CD4-positive, alpha-beta T cell treated with Interleukin-2 at 100 ng/mL for 4 hours (primary cell): ENCODE measurements at regions not wholly inside any gene's neighbourhood (a gene's known extent, or its start where the extent isn't known, plus 50 kb on each side); places are given as distances from the start of the nearest gene placed in this dataset.

Experiments
- DNase-seq: peaks from one replicate; pipeline ENCODE4 v3.0.0-alpha.2; 2020; ENCODE audit warnings: low spot score

DNA sequence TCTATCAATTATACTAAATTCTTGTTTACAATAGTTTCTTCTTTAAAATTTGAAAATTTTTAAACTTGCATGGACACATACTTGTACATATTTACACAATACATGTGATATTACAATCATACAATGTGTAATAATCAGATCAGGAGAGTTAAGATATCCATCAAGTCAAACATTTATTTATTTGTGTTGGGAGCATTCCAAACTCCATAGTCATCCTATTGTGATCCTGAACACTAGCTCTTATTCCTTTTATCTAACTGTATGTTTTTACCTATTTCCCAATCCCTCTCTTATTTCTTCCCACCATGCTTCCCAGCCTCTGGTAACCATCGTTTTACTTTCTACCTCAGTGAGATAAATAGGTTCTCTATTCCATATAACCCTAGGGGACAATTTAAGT, 1219.2 kb downstream of the ZPLD1 start:
- DNase-seq, result no peak

DNA sequence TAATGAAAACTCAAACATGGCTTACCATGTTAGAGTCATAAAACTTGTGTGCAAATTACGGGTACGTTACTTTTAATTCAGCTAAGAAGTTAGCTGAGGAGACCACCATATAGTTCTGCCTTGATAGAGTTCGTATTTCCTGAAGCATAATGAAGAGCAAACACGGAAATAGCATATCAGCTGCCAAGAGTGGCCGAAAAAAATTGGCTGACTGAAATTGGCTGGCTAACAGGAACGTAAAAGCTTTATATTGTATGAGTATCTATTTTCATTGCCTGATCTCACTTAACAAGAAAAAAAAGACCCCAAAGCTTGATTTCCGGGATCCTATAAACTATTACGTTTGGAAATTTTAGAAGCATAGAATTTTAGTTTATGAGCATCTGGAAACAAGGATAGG, 1222.9 kb downstream of the ZPLD1 start:
- DNase-seq, result no peak

DNA sequence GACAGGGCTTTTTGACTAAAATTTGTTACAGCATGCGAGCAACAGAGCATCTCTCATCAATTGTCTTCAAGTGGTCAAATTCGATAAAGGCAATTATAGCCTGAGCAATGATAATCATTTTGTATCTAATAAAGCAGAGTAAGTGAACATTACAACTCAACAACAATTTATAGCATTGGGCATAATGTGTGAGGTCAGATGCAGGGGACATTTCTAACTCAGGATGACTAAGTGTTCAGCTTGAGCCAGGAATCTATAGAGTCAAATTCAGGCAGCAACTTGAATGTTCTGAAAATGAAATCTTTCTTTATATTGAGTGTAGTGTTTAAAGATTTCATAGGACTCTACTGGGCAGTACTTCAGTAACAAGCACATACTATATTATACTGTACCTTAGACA, 1226.0 kb downstream of the ZPLD1 start:
- DNase-seq, result no peak

DNA sequence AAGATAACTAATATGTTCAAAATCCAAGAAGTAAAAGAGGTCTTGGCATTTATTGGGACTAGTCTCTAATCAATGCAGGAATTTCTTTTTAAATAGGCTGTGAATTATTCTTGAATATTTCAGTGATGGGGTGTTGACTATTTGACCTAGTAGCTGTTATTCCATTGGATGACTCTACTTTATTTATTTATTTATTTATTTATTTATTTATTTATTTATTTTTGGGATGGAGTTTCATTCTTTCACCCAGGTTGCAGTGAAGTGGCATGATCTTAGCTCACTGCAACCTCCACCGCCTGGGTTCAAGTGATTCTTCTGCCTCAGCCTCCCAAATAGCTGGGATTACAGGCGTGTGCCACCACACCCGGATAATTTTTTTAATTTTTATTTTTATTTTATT, 1227.8 kb downstream of the ZPLD1 start:
- no peak for DNase-seq

DNA sequence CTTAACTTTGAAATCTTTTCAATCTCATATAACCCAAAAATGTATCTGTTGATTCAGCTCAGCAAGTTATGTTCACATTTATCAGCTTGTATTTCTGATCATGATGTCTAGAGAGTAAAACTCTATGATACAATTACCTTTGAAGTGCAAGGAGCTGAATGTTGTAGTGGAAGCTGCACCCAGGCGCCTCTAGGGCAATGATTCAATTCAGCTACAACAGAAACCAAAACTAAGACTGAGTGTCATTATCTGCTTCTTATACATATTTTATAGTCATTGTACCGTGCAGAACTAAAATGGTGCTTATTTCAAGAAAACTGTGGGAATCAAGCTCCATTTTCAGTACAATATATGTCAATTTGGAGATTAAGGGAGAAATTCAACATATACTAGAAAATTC, 1237.5 kb downstream of the ZPLD1 start:
- no peak for DNase-seq

DNA sequence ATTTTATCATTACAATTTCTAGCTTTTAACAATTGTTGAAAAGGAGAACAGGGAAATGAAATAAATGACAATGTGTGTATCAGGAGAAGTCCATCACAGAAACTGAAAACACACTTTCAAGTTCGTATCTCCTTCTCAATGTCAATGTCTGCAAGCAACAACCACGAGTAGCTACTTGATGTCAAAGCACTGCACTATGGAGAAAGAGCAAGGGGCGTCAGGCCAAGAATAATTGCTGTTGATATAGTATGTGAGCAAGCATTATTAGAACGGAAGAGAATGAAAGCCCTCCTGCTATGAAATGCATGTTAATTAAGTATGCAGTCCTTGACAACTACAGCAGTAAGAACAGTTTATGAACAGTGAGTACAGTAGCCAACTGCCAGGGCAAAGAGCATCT, 1250.1 kb downstream of the ZPLD1 start:
- no peak for DNase-seq

DNA sequence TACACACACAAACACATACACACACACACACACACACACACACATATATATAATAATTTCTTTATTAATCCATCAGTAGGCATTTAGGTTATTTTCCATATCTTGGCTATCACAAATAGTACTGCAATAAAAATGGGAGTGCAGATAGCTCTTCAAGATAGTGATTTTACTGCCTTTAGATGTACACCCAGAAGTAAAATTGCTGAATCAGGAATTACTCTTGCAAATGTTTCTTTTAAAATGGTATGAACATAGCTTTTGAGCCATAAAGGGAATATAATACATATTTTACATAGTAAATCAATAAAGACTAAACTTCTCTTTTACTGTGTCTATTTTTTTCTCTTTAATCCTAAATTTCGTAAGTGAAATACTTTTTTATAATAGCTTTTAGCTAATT, 1251.1 kb downstream of the ZPLD1 start:
- DNase-seq, result no peak

DNA sequence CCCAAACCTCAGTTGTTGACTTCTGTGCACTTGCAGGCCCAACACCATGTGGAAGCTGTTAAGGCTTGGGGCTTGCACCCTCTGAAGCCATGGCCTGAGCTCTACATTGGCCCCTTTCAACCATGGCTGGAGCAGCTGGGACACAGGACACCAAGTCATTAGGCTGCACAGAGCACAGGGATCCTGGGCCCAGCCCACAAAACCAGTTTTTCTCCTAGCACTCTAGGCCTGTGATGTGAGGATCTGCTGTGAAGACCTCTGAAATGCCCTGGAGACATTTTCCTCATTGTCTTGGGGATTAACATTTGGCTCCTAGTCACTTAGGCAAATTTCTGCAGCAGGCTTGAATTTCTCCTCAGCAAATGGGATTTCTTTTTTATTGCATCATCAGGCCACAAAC, 1255.7 kb downstream of the ZPLD1 start:
- no peak for DNase-seq

DNA sequence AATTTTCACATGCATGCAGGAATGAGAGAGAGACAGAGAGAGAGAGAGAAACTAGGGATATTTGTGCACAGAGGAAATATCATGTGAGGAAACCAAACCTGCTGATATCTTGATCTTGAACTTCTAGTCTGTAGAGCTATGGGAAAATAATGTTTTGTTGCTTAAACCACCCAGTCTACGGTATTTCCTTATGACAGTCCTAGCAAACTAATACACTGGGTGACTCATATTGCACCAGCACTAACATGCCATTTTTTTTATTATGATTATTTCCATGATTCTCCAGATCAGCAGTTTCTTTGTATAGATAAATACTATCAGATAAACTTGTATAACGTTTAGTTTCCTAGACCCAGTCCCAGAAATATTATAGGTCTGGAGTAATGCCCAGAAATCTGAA, 1259.0 kb downstream of the ZPLD1 start:
- DNase-seq, result no peak

DNA sequence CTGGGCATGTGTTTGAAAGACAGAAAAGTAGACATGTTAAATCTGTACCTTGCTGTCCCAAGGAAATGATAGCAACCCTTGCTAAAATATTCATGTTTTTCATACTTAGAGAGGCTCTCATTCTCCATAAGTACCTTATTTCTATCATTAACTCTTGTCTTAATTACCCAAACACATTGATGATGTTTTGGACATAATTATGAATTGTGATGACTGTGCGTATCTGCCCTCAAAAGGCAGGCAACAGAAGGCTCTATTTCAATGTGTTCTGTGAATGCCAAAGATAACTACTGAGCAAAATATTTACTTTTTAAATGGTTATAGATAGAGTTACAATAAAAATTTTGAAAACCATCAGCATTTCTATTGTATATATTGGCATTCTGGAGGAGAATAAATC, 1263.8 kb downstream of the ZPLD1 start:
- DNase-seq, result no peak

DNA sequence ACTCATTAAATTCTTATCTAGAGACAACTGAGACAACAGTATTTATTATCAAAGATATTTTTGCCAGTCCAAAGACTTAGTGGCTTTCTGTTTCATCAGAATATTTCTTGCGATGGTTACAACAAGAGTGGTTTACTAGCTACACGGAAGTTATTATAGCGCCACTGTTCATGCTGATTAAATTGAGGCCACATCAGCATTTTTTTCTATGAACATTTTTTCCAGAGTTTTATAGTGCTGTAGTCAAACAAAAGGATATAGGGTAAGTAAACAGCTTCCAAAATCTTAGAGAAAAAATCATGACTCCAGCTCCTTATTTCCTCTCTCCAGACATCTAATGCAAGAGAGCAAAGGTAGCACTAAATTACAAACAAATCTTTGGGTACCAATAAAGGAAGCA, 1264.4 kb downstream of the ZPLD1 start:
- no peak for DNase-seq

DNA sequence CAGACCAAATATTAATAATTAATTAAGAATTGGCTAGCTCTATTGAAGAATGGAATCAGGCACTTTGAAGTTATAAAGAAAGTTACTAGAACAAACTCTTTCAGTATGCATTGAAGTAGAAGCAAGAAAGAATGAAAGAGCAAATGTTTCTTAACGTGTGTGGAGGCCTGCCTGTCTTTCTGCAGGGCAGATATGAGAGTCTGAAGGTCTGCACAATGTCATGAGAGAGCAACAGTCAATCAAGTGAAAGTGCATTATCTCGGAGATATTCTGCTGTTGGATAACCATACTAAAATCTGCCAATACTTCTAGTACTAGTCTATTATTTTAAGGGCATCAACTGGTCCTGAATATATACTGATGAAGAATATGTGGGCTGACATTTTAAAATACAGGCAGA, 1270.8 kb downstream of the ZPLD1 start:
- DNase-seq, result no peak

DNA sequence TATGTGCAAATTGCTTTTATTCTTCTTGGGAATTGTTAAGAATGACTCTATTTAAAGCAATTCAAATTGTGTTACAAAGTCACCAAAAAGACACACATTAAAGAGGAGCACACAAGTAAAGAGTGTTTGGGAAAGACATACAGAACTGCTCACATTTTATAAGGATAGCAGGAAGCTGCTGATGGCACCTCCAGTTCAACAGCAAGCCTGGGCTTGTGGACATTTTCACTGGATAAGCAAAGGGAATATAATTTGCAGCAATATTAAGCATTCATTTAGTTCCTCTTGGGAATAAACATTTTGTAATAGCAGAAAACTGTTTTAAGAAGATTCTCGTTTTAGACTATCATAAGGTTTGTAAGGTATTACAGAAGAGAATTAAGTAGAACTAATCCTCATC, 1271.9 kb downstream of the ZPLD1 start:
- no peak for DNase-seq

DNA sequence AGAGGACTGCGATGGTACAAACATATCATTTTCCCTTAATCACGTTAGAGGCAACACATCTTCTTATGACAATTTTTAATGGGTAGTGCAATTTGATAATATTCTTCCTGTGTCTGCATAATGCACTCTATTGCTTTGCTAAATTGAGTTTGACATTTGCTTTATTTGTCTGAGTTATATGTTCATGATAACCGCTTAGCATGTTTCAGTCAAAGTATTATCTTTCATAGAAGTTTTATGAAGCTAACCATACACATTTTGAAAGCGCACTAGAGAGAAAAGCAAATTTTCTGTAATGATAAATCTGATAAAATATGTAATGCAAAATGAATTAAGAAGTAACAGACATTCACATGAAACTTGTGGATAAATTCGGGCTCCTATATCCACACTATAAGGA, 1276.9 kb downstream of the ZPLD1 start:
- DNase-seq, result no peak

DNA sequence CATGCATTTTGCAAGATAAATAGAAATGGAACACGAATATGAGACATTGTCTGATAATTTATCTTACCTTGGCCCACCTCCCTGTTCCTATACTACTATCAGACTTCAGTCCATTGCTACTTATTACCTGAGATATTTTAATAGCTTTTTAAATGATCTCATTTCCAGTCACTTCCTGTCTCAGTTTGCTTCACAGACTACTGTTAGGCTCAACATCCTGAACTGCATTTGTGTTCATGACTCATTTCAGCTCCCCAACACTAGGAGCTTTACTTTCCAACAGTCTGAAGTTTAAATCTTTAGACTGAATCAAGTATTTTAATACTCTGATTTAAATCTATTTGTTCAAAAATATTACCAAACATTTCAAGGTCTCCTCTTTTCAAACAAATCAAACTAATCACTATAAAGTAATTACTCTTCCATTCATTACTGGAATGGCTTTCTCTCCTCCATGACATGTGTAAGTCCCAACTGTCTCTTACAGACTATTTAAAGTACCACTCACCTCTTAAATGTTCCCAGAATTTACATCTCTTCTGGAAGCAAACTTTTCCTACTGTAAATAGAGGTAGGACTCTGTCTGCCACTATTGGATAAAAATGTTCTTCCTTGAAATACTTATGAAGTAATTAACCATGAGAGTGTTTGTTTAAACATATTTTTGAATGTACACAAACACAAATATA, 1277.6 kb downstream of the ZPLD1 start:
- DNase-seq, result no peak

DNA sequence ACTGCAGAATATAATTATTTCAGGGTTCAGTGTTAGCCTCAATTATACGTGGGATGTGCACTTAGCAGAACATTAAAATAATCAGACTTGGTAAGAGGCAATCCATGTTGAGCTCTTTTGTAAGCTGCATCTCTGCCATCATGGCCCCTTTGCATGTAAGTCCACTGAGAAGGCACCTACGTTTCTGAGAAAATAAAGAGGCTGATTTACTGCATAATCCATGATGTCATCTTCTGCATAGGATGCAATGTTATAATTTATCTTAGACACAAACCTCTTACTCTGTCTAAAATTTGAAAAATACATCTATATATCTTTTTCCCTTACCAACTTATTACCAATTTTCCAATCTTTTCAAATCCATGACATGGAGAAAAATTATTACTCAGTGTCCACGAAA, 1294.7 kb downstream of the ZPLD1 start:
- no peak for DNase-seq

DNA sequence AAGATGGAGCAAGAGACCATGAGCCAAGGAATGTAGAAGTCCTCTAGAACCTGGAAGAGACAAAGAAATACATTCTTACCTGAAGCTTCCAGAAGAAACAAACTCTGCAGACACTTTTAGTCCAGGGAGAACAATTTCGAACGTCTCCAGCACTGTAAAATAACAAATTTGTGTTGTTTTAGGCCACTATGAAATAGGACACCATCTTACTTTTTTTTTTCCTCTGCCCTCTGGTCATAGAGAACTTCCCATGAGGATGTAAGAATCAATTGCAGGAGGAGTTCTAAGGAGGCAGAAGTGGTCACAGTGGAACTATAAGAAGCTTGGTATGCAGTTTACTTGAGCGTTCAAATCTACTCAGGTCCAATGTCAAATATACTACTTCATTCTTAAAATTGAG, 1295.9 kb downstream of the ZPLD1 start:
- DNase-seq, result no peak

DNA sequence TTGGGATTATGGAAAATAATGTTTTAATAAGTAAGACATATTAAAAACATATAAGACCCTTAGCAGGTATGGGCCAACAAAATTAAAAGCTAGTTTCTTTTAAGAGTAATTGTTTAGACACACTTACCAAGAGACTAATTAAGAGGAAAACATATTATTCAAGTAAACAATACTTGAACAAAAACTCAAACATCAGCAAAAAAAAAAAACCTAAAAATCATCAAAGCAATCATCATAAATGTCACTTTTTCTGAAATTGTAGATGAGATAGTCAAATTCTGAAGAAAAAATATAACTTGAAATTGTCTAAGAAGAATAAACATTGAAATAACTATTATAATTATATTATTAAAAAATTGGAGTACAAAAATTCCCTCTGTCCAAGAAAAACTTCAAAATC, 1318.2 kb downstream of the ZPLD1 start:
- no peak for DNase-seq

DNA sequence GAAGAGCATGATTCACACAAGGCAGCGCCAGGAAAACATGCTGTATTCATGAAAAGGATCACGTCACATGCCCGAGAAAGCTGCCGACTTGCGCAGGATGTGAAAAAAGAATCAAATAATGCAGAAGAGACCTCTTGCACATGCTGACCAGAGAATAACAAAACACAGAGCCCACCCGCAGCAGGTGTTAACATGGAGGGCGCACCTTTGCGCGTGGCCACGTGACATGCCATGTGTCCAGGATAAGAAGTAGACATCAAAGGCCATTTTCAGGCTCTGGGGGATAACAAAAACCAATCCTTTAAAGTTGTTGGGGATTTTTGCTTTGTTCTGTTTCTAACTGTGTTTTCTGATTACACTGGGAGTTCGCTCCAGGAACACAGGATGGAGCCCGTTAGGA, 1332.8 kb downstream of the ZPLD1 start:
- no peak for DNase-seq

DNA sequence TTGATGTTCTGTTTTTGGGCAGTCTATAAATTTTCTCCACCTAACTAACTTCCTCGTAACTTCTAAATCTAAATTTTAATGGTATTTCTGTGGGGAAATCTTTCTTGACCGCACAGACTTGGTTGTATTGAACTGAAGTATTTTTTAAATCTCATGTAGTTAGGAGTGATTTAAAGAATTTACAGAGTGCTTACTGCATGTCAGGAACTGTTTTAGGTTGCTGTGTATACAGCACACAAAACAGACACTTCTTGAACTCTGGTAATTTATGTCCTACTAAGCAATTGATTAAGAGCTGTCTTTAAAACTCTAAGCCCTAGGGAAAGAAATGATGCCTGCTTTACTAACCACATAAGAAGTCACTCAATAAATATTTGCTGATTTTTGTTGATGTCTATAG, 1350.2 kb downstream of the ZPLD1 start:
- no peak for DNase-seq

DNA sequence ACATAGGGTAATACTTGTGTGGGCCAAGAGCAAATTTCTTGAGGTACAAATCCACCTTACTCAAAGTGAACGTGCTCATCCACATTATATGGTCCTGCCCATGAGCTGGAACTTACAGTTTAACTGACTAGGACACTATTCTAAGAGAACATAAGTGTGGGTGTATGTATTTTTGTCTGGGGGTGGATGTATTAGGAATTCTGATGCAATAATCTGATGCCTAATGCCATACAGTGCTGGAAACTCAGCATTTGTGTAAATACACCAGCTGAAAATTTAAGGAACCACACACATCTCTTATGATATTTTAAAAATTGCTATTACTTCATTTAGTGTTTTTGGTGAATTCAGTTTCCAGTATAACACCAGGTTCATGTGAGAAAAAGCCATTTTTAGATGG, 1350.7 kb downstream of the ZPLD1 start:
- DNase-seq, result no peak

DNA sequence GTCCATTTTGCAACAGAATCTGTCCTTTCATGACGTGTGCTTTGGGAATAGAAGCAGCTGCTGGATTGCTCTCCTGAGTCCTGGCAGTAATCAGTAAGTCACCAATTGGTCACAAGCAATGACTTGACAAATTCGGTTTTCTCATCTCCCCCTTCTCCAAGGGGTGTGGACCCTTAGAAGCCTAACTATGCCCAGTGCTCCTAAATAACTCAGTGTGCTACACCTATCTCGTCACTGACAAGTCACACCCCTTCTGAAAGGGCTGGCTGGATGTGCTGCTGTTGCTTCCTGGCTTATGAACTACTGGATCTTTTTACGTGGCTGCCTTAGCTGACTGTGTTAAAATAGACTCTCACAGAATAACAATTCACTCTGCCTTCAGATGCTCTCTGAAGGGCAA, 1351.5 kb downstream of the ZPLD1 start:
- no peak for DNase-seq

DNA sequence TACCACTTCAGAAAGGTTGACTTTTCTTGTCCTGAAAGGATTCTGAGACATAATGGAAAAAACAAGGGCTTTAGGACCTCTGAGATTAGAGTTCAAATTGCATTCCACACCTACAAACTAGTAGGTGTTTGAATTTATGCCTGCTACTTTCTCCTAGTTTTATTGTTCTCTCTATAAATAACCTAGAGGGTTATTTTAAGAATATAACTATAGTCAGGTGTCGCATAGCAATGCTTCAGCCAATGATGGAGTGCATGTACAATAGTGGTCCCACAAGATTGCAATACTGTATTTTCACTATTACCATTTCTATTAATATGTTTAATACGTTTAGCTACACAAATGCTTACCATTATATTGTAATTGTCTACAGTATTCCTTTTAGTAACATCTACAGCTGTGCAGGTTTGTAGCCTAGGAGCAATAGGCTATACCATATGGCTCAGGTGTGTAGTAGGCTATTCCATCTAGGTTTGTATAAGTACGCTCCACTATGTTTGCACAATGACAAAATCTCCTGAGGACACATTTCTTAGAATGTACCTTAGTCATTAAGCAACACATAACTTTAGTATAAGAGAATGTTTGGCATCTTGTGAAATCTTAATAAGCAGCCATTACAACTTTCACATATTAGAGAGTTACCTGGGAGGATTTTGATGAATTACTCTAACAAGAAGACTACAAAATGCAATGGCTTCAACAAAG, 1352.5 kb downstream of the ZPLD1 start:
- no peak for DNase-seq

DNA sequence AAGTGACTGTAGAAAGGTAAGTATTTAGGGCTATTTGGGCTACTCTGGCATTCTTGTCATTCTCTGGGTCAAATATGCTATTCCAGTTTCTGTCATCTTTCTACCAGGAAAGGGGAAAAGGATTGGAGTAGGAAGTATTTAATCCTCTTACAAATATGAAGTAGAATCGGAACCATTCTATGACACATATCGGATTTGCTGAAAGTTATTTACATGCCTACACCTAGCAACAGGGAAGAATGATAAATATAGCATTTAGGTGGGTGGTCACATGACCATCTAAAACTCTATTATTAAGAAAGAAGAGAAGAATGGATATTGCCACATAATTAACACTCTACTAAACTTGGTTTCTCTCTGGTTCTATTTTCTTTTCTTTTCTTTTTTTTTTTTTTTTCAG, 1353.1 kb downstream of the ZPLD1 start:
- no peak for DNase-seq
